ENCODE measurements at regions not wholly inside any gene's neighbourhood (a gene's known extent, or its start where the extent isn't known, plus 50 kb on each side); places are given as distances from the start of the nearest gene placed in this dataset.
"Not testable (repeated sequence)": the region's sequence is repeated elsewhere in the genome, so short reads cannot be mapped to it uniquely, and the experiment has no call there.

GRCh38 chr20:6663751-6664388, 103.6 kb upstream of the BMP2 start:
- peak; percentile 54 for DNase-seq (ENCODE audit: low read depth)
- H3K4me3 ChIP-seq (ENCODE audit: low read depth, low read length) = no peak overlapping the region
- TF ChIP-seq CTCF (IDR thresholded peaks at IDR 0.05; ENCODE audit: insufficient read depth, low read depth, low read length) = no peak

DNA sequence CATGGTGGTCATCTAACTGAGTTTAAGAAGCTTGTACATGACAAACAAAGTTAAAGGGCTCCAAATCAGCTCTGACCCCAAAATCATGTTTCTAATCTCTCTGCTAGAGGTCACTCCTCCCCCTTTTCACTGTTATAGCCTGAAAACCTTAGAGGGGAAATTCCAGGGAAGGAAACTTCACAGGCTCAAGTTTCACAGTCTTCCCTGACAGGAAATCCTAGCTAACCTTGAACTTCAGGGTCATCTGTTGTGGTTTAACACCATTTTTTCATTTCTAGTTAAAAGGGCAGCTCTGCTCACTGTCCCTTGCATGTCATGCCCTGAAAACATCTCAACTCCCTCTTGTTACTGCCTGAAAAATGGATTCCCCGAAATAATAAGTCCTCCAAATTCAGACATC, 104.4 kb upstream of the BMP2 start:
- H3K4me3 ChIP-seq (ENCODE audit: low read depth, low read length) = no peak overlapping the region
- DNase-seq (ENCODE audit: low read depth) = peak; percentile 48
- no peak for TF ChIP-seq CTCF (IDR thresholded peaks at IDR 0.05; ENCODE audit: insufficient read depth, low read depth, low read length)

GRCh38 chr20:6662309-6662708, 105.2 kb upstream of the BMP2 start:
- no peak for TF ChIP-seq CTCF (IDR thresholded peaks at IDR 0.05; ENCODE audit: insufficient read depth, low read depth, low read length)
- H3K4me3 ChIP-seq (ENCODE audit: low read depth, low read length) = no peak overlapping the region
- no peak for DNase-seq (ENCODE audit: low read depth)

- TF ChIP-seq CTCF (IDR thresholded peaks at IDR 0.05; ENCODE audit: insufficient read depth, low read depth, low read length) = no peak
- DNase-seq (ENCODE audit: low read depth) = no peak
- H3K4me3 ChIP-seq (ENCODE audit: low read depth, low read length) = no peak overlapping the region
Measured at GRCh38 chr20:6660441-6660840, 107.0 kb upstream of the BMP2 start.

DNA sequence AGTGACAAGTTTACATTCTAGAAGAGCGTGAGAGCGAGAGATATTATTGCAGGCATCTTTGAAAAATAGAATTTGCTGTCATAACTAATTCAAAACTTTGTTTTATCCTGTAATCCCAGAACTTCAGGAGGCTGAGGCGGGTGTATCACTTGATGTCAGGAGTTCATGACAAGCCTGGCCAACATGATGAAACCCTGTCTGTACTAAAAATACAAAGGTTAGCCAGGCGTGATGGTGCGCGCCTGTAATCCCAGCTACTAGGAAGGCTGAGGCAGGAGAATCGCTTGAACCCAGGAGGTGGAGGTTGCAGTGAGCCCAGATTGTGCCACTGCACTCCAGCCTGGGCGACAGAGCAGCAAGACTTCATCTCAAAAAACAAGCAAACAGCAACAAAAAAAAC, 108.6 kb upstream of the BMP2 start:
- DNase-seq (ENCODE audit: low read depth) = not testable (repeated sequence)

GRCh38 chr20:6657904-6658303, 109.6 kb upstream of the BMP2 start:
- no peak for DNase-seq (ENCODE audit: low read depth)
- no peak for TF ChIP-seq CTCF (IDR thresholded peaks at IDR 0.05; ENCODE audit: insufficient read depth, low read depth, low read length)
- H3K4me3 ChIP-seq (ENCODE audit: low read depth, low read length) = no peak overlapping the region

More for the DNA sequence above, 108.6 kb upstream of the BMP2 start:
- not testable (repeated sequence) for H3K4me3 ChIP-seq (ENCODE audit: low read depth, low read length)

DNA sequence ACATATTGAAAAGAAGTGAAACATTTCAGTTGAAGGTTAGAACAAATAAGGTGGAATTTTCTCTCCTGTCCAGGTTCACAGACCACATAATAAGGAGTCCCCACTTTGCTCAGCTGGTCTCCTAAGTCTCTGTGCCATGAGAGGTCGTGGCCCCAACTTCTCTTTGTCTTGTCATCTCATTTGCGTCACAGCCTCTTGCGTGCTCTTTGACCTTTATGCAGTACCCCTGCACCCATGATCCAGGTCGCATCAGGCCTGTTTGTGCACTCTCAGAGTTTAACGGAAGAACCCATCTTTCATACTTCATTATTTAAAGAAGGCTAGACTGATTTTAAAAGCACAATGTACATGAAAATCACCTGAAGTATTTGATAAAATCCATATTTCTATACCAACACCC, 110.4 kb upstream of the BMP2 start:
- no peak for TF ChIP-seq CTCF (IDR thresholded peaks at IDR 0.05; ENCODE audit: insufficient read depth, low read depth, low read length)
- H3K4me3 ChIP-seq (ENCODE audit: low read depth, low read length) = no peak overlapping the region
- DNase-seq (ENCODE audit: low read depth) = no peak
